Choroid plexus epithelial cell (primary cell): ENCODE measurements at regions not wholly inside any gene's neighbourhood (a gene's known extent, or its start where the extent isn't known, plus 50 kb on each side); places are given as distances from the start of the nearest gene placed in this dataset.

Source experiments
- DNase-seq: peaks from one replicate; pipeline ENCODE4 v3.0.0-alpha.2; 2010; ENCODE audit warnings: low read depth
- H3K4me3 ChIP-seq: 2 replicates; pipeline ENCODE4 v1.5.1; 2011; ENCODE audit warnings: low read depth, mild to moderate bottlenecking, control low read depth, low read length, moderate library complexity
- TF ChIP-seq, protein P1 (sequence below): conservative IDR thresholded peaks from 2 replicates; pipeline ENCODE4 v1.5.1; 2011; ENCODE audit warnings: low read depth, mild to moderate bottlenecking, control low read depth, inconsistent platforms, low read length, moderate library complexity

DNA sequence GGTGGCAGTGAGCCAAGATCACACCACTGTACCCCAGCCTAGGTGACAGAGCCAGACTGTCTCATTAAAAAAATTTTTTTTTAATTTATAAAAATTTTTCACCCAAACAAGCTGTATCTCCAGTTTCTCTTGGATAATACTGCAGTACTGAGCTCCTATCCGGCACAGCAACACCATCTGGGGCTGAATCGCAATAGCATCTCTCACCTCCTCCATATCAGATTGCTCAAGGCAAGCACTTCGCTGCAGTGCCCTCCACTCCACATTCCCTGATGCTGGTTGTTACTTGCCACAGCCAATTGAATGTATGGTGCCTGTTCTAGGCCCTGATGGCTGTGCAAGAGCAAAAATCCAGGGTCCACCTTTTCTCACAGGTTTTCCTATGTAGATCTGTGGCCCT lies 69.3 kb upstream of the FAM241A start:
- TF ChIP-seq, protein P1, sequence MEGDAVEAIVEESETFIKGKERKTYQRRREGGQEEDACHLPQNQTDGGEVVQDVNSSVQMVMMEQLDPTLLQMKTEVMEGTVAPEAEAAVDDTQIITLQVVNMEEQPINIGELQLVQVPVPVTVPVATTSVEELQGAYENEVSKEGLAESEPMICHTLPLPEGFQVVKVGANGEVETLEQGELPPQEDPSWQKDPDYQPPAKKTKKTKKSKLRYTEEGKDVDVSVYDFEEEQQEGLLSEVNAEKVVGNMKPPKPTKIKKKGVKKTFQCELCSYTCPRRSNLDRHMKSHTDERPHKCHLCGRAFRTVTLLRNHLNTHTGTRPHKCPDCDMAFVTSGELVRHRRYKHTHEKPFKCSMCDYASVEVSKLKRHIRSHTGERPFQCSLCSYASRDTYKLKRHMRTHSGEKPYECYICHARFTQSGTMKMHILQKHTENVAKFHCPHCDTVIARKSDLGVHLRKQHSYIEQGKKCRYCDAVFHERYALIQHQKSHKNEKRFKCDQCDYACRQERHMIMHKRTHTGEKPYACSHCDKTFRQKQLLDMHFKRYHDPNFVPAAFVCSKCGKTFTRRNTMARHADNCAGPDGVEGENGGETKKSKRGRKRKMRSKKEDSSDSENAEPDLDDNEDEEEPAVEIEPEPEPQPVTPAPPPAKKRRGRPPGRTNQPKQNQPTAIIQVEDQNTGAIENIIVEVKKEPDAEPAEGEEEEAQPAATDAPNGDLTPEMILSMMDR = no peak
- no peak for DNase-seq
- no peak overlapping the region for H3K4me3 ChIP-seq

DNA sequence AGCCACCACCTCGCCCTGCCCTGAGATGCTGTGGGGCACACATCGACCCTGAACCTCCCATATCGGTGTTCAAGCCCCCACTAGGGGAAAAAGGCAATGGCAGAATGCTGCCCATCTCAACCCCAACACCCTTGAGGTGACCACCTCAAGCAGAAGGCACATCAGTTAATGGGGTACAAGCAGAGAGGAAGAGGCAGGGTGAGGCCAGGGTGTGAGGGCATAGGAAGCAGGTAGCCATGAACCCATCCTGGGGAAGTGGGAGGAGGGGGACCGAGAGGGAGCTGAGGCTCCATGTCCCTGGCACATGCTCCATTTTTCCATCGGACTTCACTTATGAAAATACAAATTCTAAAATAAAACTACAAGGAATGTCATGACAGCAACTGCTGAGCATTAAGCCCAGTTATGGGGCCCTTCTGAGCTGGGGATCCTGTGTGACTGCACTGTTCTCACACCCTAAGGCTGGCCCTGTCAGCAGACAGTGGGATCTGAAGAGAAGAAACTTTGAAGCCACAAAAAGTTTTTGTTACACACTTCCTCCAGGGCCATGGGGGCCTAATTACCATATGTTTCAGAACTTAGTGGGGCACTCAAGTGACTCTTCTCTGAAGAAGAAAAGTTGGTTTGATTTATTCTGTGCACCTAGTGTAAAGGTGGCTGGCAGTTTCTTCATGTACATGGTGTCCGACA lies 68.2 kb upstream of the FAM241A start:
- TF ChIP-seq, protein P1 = no peak
- no peak overlapping the region for H3K4me3 ChIP-seq
- no peak for DNase-seq

DNA sequence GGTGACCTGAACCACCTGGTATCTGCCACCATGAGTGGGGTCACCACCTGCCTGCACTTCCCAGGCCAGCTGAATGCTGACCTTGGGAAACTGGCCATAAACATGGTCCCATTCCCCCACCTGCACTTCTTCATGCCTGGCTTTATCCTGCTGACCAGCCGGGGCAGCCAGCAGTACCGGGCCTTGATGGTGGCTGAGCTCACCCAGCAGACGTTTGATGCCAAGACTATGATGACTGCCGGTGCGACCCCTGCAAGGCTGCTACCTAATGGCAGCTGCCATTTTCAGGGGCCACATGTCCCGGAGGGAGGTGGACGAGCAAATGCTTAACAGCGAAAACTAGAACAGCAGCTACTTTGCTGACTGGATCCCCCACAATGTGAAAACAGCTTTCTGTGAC lies 67.5 kb upstream of the FAM241A start:
- TF ChIP-seq, protein P1 = no peak
- no peak overlapping the region for H3K4me3 ChIP-seq
- no peak for DNase-seq

DNA sequence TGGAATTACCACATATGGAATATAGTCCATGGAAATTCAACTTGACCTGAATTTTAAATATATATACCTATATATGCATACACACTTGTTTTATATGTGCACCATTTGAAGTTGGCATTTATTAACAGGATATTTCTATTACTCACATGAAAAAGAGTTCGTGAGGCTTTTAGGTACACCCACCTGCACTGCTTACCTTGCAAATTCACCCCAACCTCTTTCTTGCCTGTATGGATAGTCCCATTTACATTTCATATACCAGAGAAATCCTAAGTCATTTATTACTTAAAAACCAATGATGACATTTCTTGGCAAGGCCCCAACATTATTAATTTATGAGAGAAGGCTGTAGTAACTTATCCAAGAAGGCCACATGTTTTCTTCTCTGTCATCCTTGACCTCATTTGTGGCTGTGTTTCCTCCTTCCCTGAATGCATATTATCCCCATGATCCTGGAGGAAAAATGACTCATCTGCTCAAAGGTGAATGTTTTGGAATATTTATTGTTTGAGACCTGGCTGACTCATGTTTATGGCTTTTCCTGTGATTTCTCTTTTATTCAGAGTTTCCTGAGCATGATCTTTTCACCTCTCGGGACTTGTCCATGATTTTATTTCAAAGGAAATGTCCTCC lies 62.2 kb upstream of the FAM241A start:
- no peak overlapping the region for H3K4me3 ChIP-seq
- TF ChIP-seq, protein P1 = no peak
- peak; percentile 78 for DNase-seq

DNA sequence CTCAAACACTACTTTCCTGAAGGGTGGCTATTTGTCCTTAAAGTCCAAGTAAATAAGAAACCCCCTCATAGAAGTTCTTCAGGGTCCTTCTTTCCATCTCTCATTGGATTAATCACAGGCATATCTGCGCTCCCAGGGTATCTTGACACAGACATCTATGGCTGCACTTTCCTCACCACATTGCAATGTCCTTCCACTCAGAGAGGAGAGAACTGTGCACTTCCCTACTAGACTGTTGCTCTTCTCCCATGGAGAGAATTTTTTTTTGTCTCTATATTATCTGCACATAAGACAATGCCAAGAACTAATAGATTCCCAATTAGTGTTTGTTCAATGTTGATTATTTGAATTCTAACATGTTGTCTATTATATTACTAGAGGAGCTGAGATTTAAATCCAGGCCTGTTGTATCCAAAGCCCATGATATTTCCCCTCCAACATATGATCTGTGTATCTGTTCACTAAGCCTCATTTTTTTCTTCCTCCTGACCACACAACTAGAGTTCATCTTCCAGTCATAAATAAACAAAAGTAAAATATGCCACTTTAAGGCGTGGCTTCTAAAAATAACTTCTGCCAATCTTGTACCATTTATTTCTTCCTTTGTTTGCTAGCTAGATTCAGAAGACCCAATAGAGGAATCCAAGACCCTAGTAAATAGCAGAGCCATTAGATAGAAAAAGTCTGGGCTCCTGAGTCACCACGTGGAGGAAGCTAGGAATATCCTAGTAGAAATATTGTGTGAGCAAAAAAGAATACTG lies 61.5 kb upstream of the FAM241A start:
- TF ChIP-seq, protein P1 = no peak
- H3K4me3 ChIP-seq = no peak overlapping the region
- DNase-seq = peak; percentile 62

DNA sequence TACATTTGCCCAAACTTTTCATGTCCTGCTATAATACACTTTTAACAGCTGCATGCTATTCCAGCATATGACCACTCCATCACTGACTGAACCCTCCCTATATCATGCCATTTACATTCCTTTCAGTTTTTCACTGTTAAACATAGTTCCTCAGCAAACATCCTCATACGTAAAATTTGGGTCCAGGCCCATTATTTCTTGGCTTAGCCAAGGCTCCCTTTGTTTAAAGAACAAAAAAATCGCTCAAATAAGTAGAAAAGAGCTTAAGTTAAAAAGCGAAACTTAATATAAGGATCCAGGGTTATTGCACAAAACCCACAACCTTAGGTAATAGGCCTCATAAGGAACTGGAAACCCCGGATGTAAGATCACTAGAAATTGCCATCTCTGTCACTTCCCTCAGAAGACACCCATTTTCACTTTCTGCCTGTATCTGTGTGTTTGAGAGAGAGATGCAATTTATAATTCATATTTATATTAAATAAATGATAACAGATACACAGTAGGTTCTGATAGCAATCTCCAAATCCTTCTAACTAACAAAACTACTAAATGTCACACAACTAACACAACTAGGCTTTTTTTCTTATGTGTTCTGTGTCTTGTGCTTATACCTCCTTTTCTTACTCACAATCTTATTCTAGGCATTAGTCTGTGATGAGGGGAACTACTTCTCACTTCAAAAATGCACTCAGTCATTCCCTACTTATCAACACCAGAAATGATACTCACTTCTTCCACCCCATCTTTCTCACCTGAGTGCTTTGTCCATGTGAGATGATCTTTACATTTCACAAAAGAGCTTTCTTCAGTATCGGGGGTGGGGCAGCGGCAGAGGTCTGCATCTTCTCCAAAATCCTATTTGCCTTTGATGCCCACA lies 59.9 kb upstream of the FAM241A start:
- TF ChIP-seq, protein P1 = no peak
- peak; percentile 16 for DNase-seq
- H3K4me3 ChIP-seq = no peak overlapping the region
